ENCODE measurements at regions not wholly inside any gene's neighbourhood (a gene's known extent, or its start where the extent isn't known, plus 50 kb on each side); places are given as distances from the start of the nearest gene placed in this dataset.

- no peaks in the 10 kb centered on the region for H3K27me3 ChIP-seq (ENCODE audit: control insufficient read depth, insufficient read depth, low read length)
- ChIA-PET CTCF (no interaction called here), POLR2A (no interaction called here)
- no peak for DNase-seq (ENCODE audit: low read depth)
- TF ChIP-seq CTCF (IDR thresholded peaks at IDR 0.05; ENCODE audit: insufficient read depth, low read depth, low read length): no peak
- H3K4me3 ChIP-seq (ENCODE audit: low read depth, low read length): no peak overlapping the region
- H3K36me3 ChIP-seq (ENCODE audit: control insufficient read depth, insufficient read depth, low read length): no peaks in the 10 kb centered on the region
Measured at GRCh38 chr22:48106215-48106614, 1343.8 kb downstream of the TBC1D22A start.

GRCh38 chr22:48105259-48105658, 1342.8 kb downstream of the TBC1D22A start:
- ChIA-PET POLR2A (no interaction called here), CTCF (no interaction called here)
- no peaks in the 10 kb centered on the region for H3K36me3 ChIP-seq (ENCODE audit: control insufficient read depth, insufficient read depth, low read length)
- TF ChIP-seq CTCF (IDR thresholded peaks at IDR 0.05; ENCODE audit: insufficient read depth, low read depth, low read length): no peak
- H3K27me3 ChIP-seq (ENCODE audit: control insufficient read depth, insufficient read depth, low read length): no peaks in the 10 kb centered on the region
- no peak for DNase-seq (ENCODE audit: low read depth)
- no peak overlapping the region for H3K4me3 ChIP-seq (ENCODE audit: low read depth, low read length)

- ChIA-PET CTCF (no interaction called here), POLR2A (no interaction called here)
- Histone ChIP-seq H3K36me3 (ENCODE audit: control insufficient read depth, insufficient read depth, low read length) (no peaks in the 10 kb centered on the region), H3K27me3 (ENCODE audit: control insufficient read depth, insufficient read depth, low read length) (no peaks in the 10 kb centered on the region), H3K4me3 (ENCODE audit: low read depth, low read length) (no peak overlapping the region)
- no peak for DNase-seq (ENCODE audit: low read depth)
- no peak for TF ChIP-seq CTCF (IDR thresholded peaks at IDR 0.05; ENCODE audit: insufficient read depth, low read depth, low read length)
Measured at GRCh38 chr22:48104766-48105165, 1342.3 kb downstream of the TBC1D22A start.

GRCh38 chr22:48104102-48104738, 1341.8 kb downstream of the TBC1D22A start:
- no peak overlapping the region for H3K4me3 ChIP-seq (ENCODE audit: low read depth, low read length)
- no peak for TF ChIP-seq CTCF (IDR thresholded peaks at IDR 0.05; ENCODE audit: insufficient read depth, low read depth, low read length)
- ChIA-PET POLR2A (no interaction called here), CTCF (no interaction called here)
- no peaks in the 10 kb centered on the region for H3K27me3 ChIP-seq (ENCODE audit: control insufficient read depth, insufficient read depth, low read length)
- H3K36me3 ChIP-seq (ENCODE audit: control insufficient read depth, insufficient read depth, low read length): no peaks in the 10 kb centered on the region
- no peak for DNase-seq (ENCODE audit: low read depth)

GRCh38 chr22:48103126-48103875, 1340.9 kb downstream of the TBC1D22A start:
- no peaks in the 10 kb centered on the region for H3K36me3 ChIP-seq (ENCODE audit: control insufficient read depth, insufficient read depth, low read length)
- H3K4me3 ChIP-seq (ENCODE audit: low read depth, low read length): no peak overlapping the region
- no peak for TF ChIP-seq CTCF (IDR thresholded peaks at IDR 0.05; ENCODE audit: insufficient read depth, low read depth, low read length)
- DNase-seq (ENCODE audit: low read depth): no peak
- ChIA-PET POLR2A (no interaction called here), CTCF (no interaction called here)
- no peaks in the 10 kb centered on the region for H3K27me3 ChIP-seq (ENCODE audit: control insufficient read depth, insufficient read depth, low read length)

All from BJ (cell line).